K562 (cell line): ENCODE measurements at regions not wholly inside any gene's neighbourhood (a gene's known extent, or its start where the extent isn't known, plus 50 kb on each side); places are given as distances from the start of the nearest gene placed in this dataset.

Experiments
- FOXK2 ChIP-seq, 2 experiments: fragments of 450-650 bp; IDR thresholded peaks in 1 of 2; conservative IDR thresholded peaks in 1 of 2; 2 replicates each; pipeline ENCODE4 v1.6.1; 2016; ENCODE audit warnings: low read depth in 2 of 2, mild to moderate bottlenecking in 1 of 2
- MEF2D ChIP-seq: conservative IDR thresholded peaks from 2 replicates; pipeline ENCODE4 v1.6.1; 2016; ENCODE audit warnings: low read depth, missing genetic modification characterization, missing compliant biosample characterization
- MXI1 ChIP-seq: IDR thresholded peaks from 2 replicates; pipeline ENCODE4 v1.6.1; 2011; ENCODE audit warnings: low read depth, mild to moderate bottlenecking, improper control_type of control experiment, low read length
- POLR3A ChIP-seq: IDR thresholded peaks from 2 replicates; pipeline ENCODE4 v1.6.1; 2011; ENCODE audit warnings: borderline replicate concordance, mild to moderate bottlenecking, moderate library complexity; ENCODE audit not compliant: insufficient read length, insufficient read depth; ENCODE audit errors: extremely low read depth
- SMAD3 ChIP-seq: fragments of 450-650 bp; formaldehyde crosslinking; conservative IDR thresholded peaks from 2 replicates; pipeline ENCODE4 v1.4.0; 2020; ENCODE audit warnings: mild to moderate bottlenecking
- SP2 ChIP-seq: IDR thresholded peaks from 2 replicates; pipeline ENCODE4 v1.6.1; 2011; ENCODE audit warnings: mild to moderate bottlenecking, low read depth, low read length, moderate library complexity; ENCODE audit not compliant: poor library complexity, severe bottlenecking; ENCODE audit errors: extremely low read depth
- SUPT5H ChIP-seq: fragments of 450-650 bp; IDR thresholded peaks from 2 replicates; pipeline ENCODE4 v1.6.1; 2016
- ZNF316 ChIP-seq: fragments of 450-650 bp; IDR thresholded peaks from 2 replicates; pipeline ENCODE4 v1.6.1; 2016
- ZNF449 ChIP-seq: fragments of 250-450 bp; sonication (Bioruptor Pico); IDR thresholded peaks from 2 replicates; pipeline ENCODE4 v1.8.0; 2022; ENCODE audit warnings: moderate library complexity, mild to moderate bottlenecking, inconsistent platforms
- TF ChIP-seq, protein P1 (sequence below): sonication (generic); formaldehyde crosslinking; IDR thresholded peaks from 2 replicates; pipeline ENCODE4 v1.5.0; 2020; ENCODE audit warnings: missing genetic modification reagents
- TF ChIP-seq, protein P2 (sequence below): sonication (generic); formaldehyde crosslinking; IDR thresholded peaks from 2 replicates; pipeline ENCODE4 v1.8.0; 2022; ENCODE audit warnings: mild to moderate bottlenecking, missing genetic modification reagents
- TF ChIP-seq, protein P3 (sequence below), 2 experiments: fragments of 200-800 bp in 1 of 2; sonication (Bioruptor generic) in 1 of 2; sonication (generic) in 1 of 2; formaldehyde crosslinking in 1 of 2; IDR thresholded peaks in 1 of 2; conservative IDR thresholded peaks in 1 of 2; 2 replicates each; pipeline versions ENCODE4 v1.5.0 to v1.6.1; 2016 to 2020; ENCODE audit warnings: missing compliant biosample characterization in 1 of 2, missing genetic modification characterization in 1 of 2, missing genetic modification reagents in 1 of 2
- TF ChIP-seq, protein P4 (sequence below): fragments of 450-650 bp; IDR thresholded peaks from 2 replicates; pipeline ENCODE4 v1.6.1; 2016; ENCODE audit warnings: mild to moderate bottlenecking
- TF ChIP-seq, protein P5 (sequence below): fragments of 250-450 bp; sonication (Bioruptor Pico); IDR thresholded peaks from 2 replicates; pipeline ENCODE4 v1.5.0; 2021; ENCODE audit warnings: mild to moderate bottlenecking, moderate library complexity

DNA sequence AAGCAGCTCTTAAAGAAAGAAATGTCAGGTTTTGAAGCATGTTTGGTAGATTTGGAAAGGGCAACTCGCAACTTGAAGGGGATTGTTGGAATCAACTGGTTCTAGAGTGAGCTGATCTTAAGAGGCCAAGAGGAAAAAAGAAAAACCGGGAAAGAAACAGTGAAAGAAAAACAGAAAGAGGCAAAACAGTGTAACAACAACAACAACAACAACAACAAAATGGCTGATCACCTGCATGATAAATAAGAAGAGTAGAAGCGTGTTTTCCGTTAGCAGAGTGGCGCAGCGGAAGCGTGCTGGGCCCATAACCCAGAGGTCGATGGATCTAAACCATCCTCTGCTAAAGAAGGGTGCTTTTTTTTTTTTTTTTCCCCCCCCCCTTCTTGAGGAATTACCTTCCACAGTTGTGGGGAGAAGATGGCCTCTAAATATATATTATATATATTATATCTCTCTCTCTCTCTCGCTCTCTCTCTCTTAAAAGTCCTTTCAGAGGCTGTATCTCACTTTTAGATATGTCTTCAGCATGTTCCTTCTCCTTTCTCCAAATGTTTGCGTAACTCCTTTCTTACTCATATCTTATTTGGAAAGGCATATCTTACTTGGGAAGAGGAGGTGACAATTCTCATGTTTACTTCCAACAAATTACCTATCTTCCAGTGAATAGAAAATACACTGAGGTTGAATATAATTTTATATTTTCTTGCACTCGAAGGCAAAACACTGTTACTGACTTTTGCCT is 134.4 kb downstream of the OR2B2 start (continued):
- TF ChIP-seq, protein P1, sequence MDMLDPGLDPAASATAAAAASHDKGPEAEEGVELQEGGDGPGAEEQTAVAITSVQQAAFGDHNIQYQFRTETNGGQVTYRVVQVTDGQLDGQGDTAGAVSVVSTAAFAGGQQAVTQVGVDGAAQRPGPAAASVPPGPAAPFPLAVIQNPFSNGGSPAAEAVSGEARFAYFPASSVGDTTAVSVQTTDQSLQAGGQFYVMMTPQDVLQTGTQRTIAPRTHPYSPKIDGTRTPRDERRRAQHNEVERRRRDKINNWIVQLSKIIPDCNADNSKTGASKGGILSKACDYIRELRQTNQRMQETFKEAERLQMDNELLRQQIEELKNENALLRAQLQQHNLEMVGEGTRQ = no peak
- TF ChIP-seq SUPT5H (0 out of 2 replicates have a peak, but pooled peaks have one; percentile 20), SP2 (no peak), ZNF316 (peak; percentile 28; the same call in 1 of the 2 replicates), MEF2D (tag) (peak; percentile 50), ZNF449 (peak; percentile 26; the same call in 1 of the 2 replicates), MXI1 (0 out of 2 replicates have a peak, but pooled peaks have one; percentile 38), SMAD3 (CRISPR knock-in tag) (0 out of 2 replicates have a peak, but pooled peaks have one; percentile 47), POLR3A (peak; percentile 90), FOXK2 (conservative IDR thresholded peaks at IDR 0.05 in 1 of 2, IDR thresholded peaks at IDR 0.05 in 1 of 2; ENCODE audit: low read depth in 2 of 2) (peak; percentile 98 to 99)
- TF ChIP-seq, protein P2, sequence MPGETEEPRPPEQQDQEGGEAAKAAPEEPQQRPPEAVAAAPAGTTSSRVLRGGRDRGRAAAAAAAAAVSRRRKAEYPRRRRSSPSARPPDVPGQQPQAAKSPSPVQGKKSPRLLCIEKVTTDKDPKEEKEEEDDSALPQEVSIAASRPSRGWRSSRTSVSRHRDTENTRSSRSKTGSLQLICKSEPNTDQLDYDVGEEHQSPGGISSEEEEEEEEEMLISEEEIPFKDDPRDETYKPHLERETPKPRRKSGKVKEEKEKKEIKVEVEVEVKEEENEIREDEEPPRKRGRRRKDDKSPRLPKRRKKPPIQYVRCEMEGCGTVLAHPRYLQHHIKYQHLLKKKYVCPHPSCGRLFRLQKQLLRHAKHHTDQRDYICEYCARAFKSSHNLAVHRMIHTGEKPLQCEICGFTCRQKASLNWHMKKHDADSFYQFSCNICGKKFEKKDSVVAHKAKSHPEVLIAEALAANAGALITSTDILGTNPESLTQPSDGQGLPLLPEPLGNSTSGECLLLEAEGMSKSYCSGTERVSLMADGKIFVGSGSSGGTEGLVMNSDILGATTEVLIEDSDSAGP = no peak
- TF ChIP-seq, protein P3, sequence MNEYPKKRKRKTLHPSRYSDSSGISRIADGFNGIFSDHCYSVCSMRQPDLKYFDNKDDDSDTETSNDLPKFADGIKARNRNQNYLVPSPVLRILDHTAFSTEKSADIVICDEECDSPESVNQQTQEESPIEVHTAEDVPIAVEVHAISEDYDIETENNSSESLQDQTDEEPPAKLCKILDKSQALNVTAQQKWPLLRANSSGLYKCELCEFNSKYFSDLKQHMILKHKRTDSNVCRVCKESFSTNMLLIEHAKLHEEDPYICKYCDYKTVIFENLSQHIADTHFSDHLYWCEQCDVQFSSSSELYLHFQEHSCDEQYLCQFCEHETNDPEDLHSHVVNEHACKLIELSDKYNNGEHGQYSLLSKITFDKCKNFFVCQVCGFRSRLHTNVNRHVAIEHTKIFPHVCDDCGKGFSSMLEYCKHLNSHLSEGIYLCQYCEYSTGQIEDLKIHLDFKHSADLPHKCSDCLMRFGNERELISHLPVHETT (CRISPR knock-in tag; conservative IDR thresholded peaks at IDR 0.05 in 1 of 2, IDR thresholded peaks at IDR 0.05 in 1 of 2) = peak in 1 of 2 experiments; percentile 19; a peak in 1 of 4 replicates
- TF ChIP-seq, protein P4, sequence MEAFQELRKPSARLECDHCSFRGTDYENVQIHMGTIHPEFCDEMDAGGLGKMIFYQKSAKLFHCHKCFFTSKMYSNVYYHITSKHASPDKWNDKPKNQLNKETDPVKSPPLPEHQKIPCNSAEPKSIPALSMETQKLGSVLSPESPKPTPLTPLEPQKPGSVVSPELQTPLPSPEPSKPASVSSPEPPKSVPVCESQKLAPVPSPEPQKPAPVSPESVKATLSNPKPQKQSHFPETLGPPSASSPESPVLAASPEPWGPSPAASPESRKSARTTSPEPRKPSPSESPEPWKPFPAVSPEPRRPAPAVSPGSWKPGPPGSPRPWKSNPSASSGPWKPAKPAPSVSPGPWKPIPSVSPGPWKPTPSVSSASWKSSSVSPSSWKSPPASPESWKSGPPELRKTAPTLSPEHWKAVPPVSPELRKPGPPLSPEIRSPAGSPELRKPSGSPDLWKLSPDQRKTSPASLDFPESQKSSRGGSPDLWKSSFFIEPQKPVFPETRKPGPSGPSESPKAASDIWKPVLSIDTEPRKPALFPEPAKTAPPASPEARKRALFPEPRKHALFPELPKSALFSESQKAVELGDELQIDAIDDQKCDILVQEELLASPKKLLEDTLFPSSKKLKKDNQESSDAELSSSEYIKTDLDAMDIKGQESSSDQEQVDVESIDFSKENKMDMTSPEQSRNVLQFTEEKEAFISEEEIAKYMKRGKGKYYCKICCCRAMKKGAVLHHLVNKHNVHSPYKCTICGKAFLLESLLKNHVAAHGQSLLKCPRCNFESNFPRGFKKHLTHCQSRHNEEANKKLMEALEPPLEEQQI = peak; percentile 50; the same call in 1 of the 2 replicates
- TF ChIP-seq, protein P5, sequence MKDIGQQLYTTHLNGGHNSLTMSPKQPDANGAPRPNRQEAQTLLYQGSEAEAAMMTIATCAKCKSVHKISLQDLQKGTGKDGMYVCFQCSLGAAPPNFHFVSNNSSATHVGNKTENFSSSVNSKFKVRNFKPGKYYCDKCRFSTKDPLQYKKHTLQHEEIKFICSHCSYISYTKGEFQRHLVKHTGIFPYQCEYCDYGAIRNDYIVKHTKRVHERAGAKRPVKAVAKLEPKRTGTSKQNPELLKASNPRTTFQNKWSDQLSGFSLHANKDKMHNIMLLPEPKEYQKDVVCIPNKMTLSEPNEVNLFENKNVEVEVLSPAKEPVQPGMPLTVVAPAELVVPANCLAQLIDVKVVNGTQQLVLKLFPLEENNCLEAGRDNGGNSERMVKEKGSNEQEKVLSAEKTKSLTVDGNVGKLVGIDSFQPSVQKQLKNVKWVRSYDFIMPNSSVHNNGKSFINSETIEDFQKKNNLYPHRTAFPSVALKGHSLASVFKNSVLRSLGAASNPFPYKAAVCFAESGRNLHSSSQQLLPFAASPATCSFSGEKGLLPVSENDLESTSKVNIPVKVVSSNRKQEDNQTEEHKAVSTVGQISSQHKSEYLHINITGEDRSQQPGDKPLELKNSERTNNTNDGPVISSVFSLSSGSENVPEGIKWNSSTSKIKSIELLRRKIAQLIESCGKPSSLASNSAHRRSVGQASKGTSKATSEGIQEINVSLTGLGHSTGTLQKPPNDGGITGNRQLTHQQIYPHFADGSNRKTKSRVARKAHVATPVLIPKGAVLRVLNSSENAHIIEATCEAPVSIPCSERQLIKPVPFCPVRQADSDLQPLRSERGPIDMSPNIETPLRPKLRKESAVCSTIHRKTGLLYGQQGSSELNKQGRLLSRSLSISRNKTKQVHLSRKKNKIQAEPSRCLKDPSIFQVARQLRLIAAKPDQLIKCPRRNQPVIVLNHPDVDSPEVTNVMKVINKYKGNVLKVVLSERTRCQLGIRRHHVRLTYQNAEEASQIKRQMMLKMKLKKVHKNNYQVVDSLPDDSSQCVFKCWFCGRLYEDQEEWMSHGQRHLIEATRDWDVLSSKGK (CRISPR knock-in tag) = no peak
